ENCODE measurements at regions not wholly inside any gene's neighbourhood (a gene's known extent, or its start where the extent isn't known, plus 50 kb on each side); places are given as distances from the start of the nearest gene placed in this dataset.
"Not testable (repeated sequence)": the region's sequence is repeated elsewhere in the genome, so short reads cannot be mapped to it uniquely, and the experiment has no call there.

DNA sequence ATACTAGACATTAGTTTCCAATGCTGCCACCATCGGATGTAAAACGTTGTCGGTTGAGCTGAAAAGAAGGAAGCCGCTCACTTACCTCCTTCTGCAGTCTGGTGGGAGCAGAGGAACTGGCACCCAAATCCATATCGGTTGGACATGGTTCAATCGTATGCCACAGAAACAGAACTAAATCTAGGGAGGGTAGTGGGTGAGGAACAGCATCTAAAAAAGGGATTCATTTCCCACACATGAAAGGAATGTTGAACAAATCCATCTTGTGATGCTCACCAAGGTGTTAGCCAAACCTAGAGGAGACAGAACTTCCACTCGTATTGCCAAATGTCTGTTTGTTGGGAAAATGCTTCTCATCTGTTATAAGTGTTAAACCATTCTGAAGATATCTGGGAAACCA lies 532.7 kb downstream of the NLGN4X start:
- no peak for DNase-seq (ENCODE audit: low read depth)

GRCh38 chrX:5683996-5684395 lies 544.7 kb downstream of the NLGN4X start:
- no peak for DNase-seq (ENCODE audit: low read depth)

DNA sequence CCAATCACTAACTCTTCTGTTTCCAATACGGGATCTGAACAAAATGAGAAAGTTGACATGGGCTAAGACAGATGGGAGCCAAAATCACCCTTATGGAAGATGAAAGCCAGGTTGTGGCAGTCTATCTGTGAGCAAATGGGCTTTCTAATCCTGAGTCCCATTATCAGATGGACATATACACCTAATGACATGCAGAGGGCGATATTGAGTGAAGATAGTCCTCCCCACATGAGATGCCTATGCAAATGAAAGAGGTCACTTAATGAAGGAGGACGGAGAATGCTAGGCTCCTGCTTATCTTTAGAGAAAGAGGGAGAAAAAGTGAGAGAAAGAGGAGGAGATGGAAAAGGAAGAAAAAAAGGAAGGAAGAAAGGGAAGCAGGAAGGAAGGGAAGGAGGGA lies 547.5 kb downstream of the NLGN4X start:
- no peak for DNase-seq (ENCODE audit: low read depth)

DNA sequence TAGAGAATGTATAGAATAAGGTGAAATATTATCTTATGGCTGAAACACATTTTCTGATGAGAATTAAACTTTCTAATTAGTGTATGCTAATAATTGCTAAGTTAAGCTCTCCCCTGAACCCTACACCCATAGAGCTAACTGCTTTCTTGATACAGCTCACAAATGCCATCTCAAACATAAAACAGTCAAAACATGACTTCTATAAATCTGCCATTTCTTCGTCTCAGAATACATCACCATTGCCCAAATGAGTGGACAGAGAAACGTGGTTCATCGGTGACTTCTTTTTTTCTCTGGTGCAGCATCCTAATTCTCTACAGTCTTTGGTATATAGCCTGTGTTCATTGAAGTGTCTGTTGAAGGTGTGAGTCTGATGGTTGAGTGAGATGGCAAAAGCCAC lies 554.6 kb downstream of the NLGN4X start:
- no peak for DNase-seq (ENCODE audit: low read depth)

DNA sequence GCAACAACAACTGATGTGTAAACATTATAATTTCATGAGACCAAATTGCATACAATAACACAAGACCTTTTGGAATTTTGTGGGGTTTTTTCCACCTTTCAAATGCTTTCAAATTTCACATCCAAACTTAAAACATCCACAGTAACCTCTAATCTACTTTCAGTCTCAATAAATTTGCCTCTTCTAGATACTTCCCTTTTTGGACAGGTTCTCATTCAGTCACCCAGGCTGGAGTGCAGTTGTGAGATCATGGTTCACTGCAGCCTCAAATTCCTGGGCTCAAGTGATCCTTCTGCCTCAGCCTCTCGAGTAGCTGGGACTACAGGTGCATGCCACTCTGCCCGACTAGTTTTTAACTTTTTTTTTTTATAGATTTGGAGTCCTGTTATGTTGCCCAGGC lies 556.6 kb downstream of the NLGN4X start:
- no peak for DNase-seq (ENCODE audit: low read depth)

DNA sequence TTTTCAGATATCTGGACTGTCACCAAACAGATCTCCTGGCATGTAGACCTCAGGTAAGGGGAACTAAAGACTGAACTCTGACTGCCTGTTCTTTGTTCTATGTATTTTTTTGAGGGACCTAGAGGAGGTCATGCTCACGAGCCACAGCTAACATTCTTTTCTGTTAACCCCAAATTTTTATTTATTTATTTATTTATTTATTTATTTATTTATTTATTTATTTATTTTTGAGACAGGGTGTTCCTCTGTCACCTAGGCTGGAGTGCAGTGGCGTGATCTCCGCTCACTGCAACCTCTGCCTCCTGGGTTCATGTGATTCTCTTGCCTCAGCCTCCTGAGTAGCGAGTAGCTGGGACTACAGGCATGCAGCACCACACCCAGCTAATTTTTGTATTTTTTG lies 562.0 kb downstream of the NLGN4X start:
- not testable (repeated sequence) for DNase-seq (ENCODE audit: low read depth)

GRCh38 chrX:5656544-5656943 lies 572.1 kb downstream of the NLGN4X start:
- DNase-seq (ENCODE audit: low read depth): no peak

DNA sequence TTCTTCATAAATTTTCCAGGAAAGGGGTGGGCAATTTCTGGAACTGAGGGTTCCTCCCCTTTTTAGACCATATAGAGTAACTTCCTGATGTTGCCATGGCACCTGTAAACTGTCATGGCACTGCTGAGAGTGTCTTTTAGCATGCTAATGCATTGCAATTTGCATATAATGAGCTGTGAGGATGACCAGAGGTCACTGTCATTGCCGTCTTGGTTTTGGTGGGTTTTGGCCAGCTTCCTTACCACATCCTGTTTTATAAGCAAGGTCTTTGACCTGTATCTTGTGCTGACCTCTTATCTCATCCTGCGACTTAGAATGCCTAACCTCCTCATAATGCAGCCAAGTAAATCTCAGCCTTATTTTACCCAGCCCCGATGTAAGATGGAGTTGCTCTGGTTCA lies 577.8 kb downstream of the NLGN4X start:
- no peak for DNase-seq (ENCODE audit: low read depth)

- DNase-seq (ENCODE audit: low read depth): no peak
Measured at GRCh38 chrX:5648941-5649568, 579.6 kb downstream of the NLGN4X start.

DNA sequence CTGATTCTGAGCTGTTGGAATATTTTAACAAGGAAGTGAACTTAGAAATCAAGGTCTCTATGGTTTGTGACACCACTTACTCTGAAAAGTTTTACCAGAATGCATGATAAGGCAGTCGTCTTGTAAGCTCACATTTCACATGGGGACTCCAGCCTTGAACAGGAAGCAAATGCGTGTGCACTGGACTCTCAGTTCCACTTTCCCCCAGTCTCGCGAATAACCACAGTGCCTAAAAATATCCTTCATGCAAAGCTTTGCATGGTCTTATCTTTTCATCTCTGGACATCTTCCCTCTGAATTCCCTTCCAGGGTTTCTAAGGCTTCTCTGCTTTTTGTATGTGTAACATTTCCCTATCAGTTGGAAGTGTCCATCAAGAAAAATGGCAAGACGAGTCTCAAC lies 581.8 kb downstream of the NLGN4X start:
- DNase-seq (ENCODE audit: low read depth): no peak

GRCh38 chrX:5644776-5645175 lies 583.9 kb downstream of the NLGN4X start:
- no peak for DNase-seq (ENCODE audit: low read depth)

DNA sequence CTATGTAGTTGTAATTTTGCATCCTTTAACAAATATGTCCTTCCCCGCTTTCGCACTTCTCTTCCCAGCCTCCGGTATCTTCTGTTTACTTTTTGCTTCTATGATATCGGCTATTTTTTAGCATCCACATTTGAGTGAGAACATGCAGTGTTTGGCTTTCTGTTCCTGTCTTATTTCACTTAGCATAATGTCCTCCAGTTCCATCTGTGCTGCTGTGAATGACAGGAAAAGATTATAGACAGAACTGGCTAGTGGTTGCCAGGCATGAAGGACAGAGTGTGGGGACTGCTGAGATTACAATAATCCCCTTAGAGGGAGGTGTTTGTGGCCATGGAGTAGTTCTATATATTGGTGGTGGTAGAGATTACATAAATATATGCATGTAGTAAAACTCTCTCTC lies 588.6 kb downstream of the NLGN4X start:
- no peak for DNase-seq (ENCODE audit: low read depth)

DNA sequence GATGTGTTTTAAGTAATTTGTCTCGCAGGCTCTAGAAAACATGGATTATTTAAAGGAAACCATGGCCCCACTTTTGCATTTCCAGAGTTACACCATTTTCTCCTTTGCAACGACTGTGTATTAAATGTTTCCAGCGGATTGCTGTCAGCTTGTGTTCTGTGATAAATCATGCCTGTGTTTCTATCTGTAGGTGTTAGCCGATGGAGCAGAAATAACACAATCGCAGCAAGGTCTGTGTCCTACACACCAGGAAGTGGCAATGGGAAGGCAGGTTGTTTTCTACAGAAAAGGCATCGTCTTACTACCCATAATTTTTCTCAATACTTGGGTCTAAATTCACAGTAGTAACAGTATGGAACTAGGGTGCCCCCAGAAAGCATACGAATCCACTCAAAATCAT lies 590.1 kb downstream of the NLGN4X start:
- no peak for DNase-seq (ENCODE audit: low read depth)

- no peak for DNase-seq (ENCODE audit: low read depth)
Measured at GRCh38 chrX:5632887-5633286, 595.8 kb downstream of the NLGN4X start.

- no peak for DNase-seq (ENCODE audit: low read depth)
Measured at GRCh38 chrX:5632061-5632614, 596.5 kb downstream of the NLGN4X start.

DNA sequence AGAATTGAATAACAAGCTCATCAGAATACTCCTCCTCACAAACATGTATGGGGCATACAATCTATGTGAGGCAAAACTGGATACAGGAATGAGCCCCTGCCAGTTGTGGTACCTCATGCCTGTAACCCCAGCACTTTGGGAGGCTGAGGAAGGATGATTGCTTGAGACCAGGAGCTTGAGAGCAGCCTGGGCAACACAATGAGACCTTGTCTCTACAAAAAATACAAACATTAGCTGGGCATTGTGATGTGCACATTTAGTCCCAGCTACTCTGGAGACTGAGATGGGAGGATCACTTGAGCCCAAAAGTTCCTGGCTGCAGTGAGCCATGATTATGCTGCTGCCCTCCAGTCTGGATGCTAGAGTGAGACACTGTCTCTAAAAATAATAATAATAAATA lies 611.0 kb downstream of the NLGN4X start:
- no peak for DNase-seq (ENCODE audit: low read depth)

GRCh38 chrX:5595570-5595969 lies 633.1 kb downstream of the NLGN4X start:
- no peak for DNase-seq (ENCODE audit: low read depth)

GRCh38 chrX:5586726-5587125 lies 641.9 kb downstream of the NLGN4X start:
- no peak for DNase-seq (ENCODE audit: low read depth)

- DNase-seq (ENCODE audit: low read depth): no peak
Measured at GRCh38 chrX:5575407-5575806, 653.3 kb downstream of the NLGN4X start.

GRCh38 chrX:5568934-5569333 lies 659.7 kb downstream of the NLGN4X start:
- DNase-seq (ENCODE audit: low read depth): no peak

- DNase-seq (ENCODE audit: low read depth): no peak
Measured at GRCh38 chrX:5559386-5559785, 669.3 kb downstream of the NLGN4X start.

- no peak for DNase-seq (ENCODE audit: low read depth)
Measured at GRCh38 chrX:5549512-5549911, 679.2 kb downstream of the NLGN4X start.

DNA sequence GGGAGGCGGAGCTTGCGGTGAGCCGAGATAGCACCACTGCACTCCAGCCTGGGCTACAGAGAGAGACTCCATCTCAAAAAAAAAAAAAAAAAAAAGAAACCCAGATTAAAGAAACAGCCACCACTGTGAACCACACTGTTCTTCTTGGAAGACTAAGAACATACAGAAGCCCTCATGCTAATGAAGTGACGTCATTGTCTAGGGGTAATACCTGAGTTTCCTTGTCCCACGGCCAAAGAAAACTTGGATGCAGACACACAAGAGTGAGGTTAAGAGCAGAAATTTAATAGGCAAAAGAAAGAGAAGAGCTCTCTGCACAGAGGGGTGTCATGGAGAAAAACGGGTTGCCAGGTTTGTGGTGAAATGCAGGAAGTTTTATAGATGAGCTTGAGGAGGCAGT lies 691.6 kb downstream of the NLGN4X start:
- DNase-seq (ENCODE audit: low read depth): no peak

- DNase-seq (ENCODE audit: low read depth): no peak
Measured at GRCh38 chrX:5536261-5536660, 692.4 kb downstream of the NLGN4X start.
